GM19351 (cell line): ENCODE measurements at regions not wholly inside any gene's neighbourhood (a gene's known extent, or its start where the extent isn't known, plus 50 kb on each side); places are given as distances from the start of the nearest gene placed in this dataset.

Experiments
- ATAC-seq: cut with Tn5 transposase; IDR thresholded peaks from one replicate; pipeline ENCODE4 v1.9.1; 2021; ENCODE audit warnings: mild to moderate bottlenecking, moderate library complexity; ENCODE audit not compliant: unreplicated experiment

- ATAC-seq = no peak
Measured at GRCh38 chr13:77425705-77426104, 98.8 kb upstream of the MYCBP2 start.

- ATAC-seq = no peak
Measured at GRCh38 chr13:77423296-77423695, 96.4 kb upstream of the MYCBP2 start.

GRCh38 chr13:77422724-77423123, 95.8 kb upstream of the MYCBP2 start:
- ATAC-seq = no peak

GRCh38 chr13:77417897-77418296, 91.0 kb upstream of the MYCBP2 start:
- no peak for ATAC-seq

GRCh38 chr13:77416666-77417212, 89.8 kb upstream of the MYCBP2 start:
- no peak for ATAC-seq

GRCh38 chr13:77415253-77416071, 88.6 kb upstream of the MYCBP2 start:
- ATAC-seq = peak; percentile 89

- no peak for ATAC-seq
Measured at GRCh38 chr13:77412860-77413259, 86.0 kb upstream of the MYCBP2 start.

- no peak for ATAC-seq
Measured at GRCh38 chr13:77412116-77412635, 85.3 kb upstream of the MYCBP2 start.

- ATAC-seq = no peak
Measured at GRCh38 chr13:77409412-77409811, 82.5 kb upstream of the MYCBP2 start.

- no peak for ATAC-seq
Measured at GRCh38 chr13:77406644-77407440, 79.9 kb upstream of the MYCBP2 start.

GRCh38 chr13:77398825-77399620, 72.1 kb upstream of the MYCBP2 start:
- ATAC-seq = no peak

- ATAC-seq = no peak
Measured at GRCh38 chr13:77397636-77398035, 70.7 kb upstream of the MYCBP2 start.

GRCh38 chr13:77391475-77391874, 64.6 kb upstream of the MYCBP2 start:
- no peak for ATAC-seq

GRCh38 chr13:77390391-77390790, 63.5 kb upstream of the MYCBP2 start:
- no peak for ATAC-seq

GRCh38 chr13:77389625-77390000, 62.7 kb upstream of the MYCBP2 start:
- ATAC-seq = peak; percentile 66

GRCh38 chr13:77388944-77389624, 62.2 kb upstream of the MYCBP2 start:
- ATAC-seq = peak; percentile 12

GRCh38 chr13:77387607-77388200, 60.8 kb upstream of the MYCBP2 start:
- ATAC-seq = no peak

GRCh38 chr13:77386880-77387606, 60.1 kb upstream of the MYCBP2 start:
- peak; percentile 79 for ATAC-seq

GRCh38 chr13:77386046-77386445, 59.2 kb upstream of the MYCBP2 start:
- no peak for ATAC-seq
